ENCODE measurements at regions not wholly inside any gene's neighbourhood (a gene's known extent, or its start where the extent isn't known, plus 50 kb on each side); places are given as distances from the start of the nearest gene placed in this dataset.

GRCh38 chr2:82109418-82109817, 1804.9 kb upstream of the LRRTM1 start:
- Histone ChIP-seq H3K27ac (ENCODE audit: low read depth in 1 of 2, low read length in 1 of 2) (no peak overlapping the region), H3K4me3 (no peak overlapping the region), H3K4me1 (ENCODE audit: control insufficient read depth in 5 of 5, insufficient read depth in 5 of 5, low read length in 5 of 5) (no peaks in the 10 kb centered on the region), H3K36me3 (ENCODE audit: control insufficient read depth in 4 of 4, insufficient read depth in 4 of 4, low read length in 4 of 4) (no peaks in the 10 kb centered on the region), H3K9me3 (ENCODE audit: control insufficient read depth in 4 of 4, insufficient read depth in 3 of 4, low read length in 3 of 4) (peaks cover 0 to 3% (median 0%) of the 10 kb centered on the region in 4 donors), H3K27me3 (ENCODE audit: control insufficient read depth in 3 of 3, insufficient read depth in 3 of 3, low read length in 2 of 3) (peaks cover 0 to 14% (median 0%) of the 10 kb centered on the region in 3 donors), H3K9ac (ENCODE audit: insufficient read depth in 1 of 2, low read length in 2 of 2) (no peak overlapping the region)
- ATAC-seq (ENCODE audit: insufficient read depth, low FRiP score) (no peak), DNase-seq (no peak)
- TF ChIP-seq CTCF (IDR thresholded peaks at IDR 0.05; ENCODE audit: control extremely low read depth, extremely low read depth), result no peak
- 86 to 88% methylated on average over 3 of the region's 3 CpGs for WGBS, 2 donors

GRCh38 chr2:82098617-82099016, 1794.1 kb upstream of the LRRTM1 start:
- no peaks in the 10 kb centered on the region for H3K36me3 ChIP-seq (ENCODE audit: control insufficient read depth in 4 of 4, insufficient read depth in 4 of 4, low read length in 4 of 4)
- no peak overlapping the region for H3K27ac ChIP-seq (ENCODE audit: low read depth in 1 of 2, low read length in 1 of 2)
- no peak for TF ChIP-seq CTCF (IDR thresholded peaks at IDR 0.05; ENCODE audit: control extremely low read depth, extremely low read depth)
- peaks cover 0 to 3% (median 0%) of the 10 kb centered on the region in 3 donors for H3K27me3 ChIP-seq (ENCODE audit: control insufficient read depth in 3 of 3, insufficient read depth in 3 of 3, low read length in 2 of 3)
- ATAC-seq (ENCODE audit: insufficient read depth, low FRiP score) (no peak), DNase-seq (peak; percentile 19 to 33 (median 27))
- 79 to 80% methylated on average over 1 of the region's 1 CpG for WGBS, 2 donors
- H3K4me3 ChIP-seq, result no peak overlapping the region
- no peak overlapping the region for H3K9ac ChIP-seq (ENCODE audit: insufficient read depth in 1 of 2, low read length in 2 of 2)
- no peaks in the 10 kb centered on the region for H3K9me3 ChIP-seq (ENCODE audit: control insufficient read depth in 4 of 4, insufficient read depth in 3 of 4, low read length in 3 of 4)
- no peaks in the 10 kb centered on the region for H3K4me1 ChIP-seq (ENCODE audit: control insufficient read depth in 5 of 5, insufficient read depth in 5 of 5, low read length in 5 of 5)

- H3K9ac ChIP-seq (ENCODE audit: insufficient read depth in 1 of 2, low read length in 2 of 2), result no peak overlapping the region
- no peaks in the 10 kb centered on the region for H3K27me3 ChIP-seq (ENCODE audit: control insufficient read depth in 3 of 3, insufficient read depth in 3 of 3, low read length in 2 of 3)
- H3K4me1 ChIP-seq (ENCODE audit: control insufficient read depth in 5 of 5, insufficient read depth in 5 of 5, low read length in 5 of 5), result no peaks in the 10 kb centered on the region
- peaks cover 0 to 6% (median 0%) of the 10 kb centered on the region in 4 donors for H3K9me3 ChIP-seq (ENCODE audit: control insufficient read depth in 4 of 4, insufficient read depth in 3 of 4, low read length in 3 of 4)
- H3K4me3 ChIP-seq, result no peak overlapping the region
- H3K36me3 ChIP-seq (ENCODE audit: control insufficient read depth in 4 of 4, insufficient read depth in 4 of 4, low read length in 4 of 4), result no peaks in the 10 kb centered on the region
- DNase-seq, result peak in 1 of 3 donors; percentile 4
- ATAC-seq (ENCODE audit: insufficient read depth, low FRiP score), result no peak
- no peak for TF ChIP-seq CTCF (IDR thresholded peaks at IDR 0.05; ENCODE audit: control extremely low read depth, extremely low read depth)
- WGBS, 2 donors, result 51 to 57% methylated on average over 6 of the region's 6 CpGs
- H3K27ac ChIP-seq (ENCODE audit: low read depth in 1 of 2, low read length in 1 of 2), result no peak overlapping the region
Measured at GRCh38 chr2:82089518-82089917, 1785.0 kb upstream of the LRRTM1 start.
